ENCODE measurements at regions not wholly inside any gene's neighbourhood (a gene's known extent, or its start where the extent isn't known, plus 50 kb on each side); places are given as distances from the start of the nearest gene placed in this dataset.

- in situ Hi-C loops (cut with MboI; ENCODE audit: low sequenced_read_pairs, unreplicated experiment), result loop anchor here (25.0 kb wide), 1 partner anchor 434 kb away; no protein-coding TSS in a partner anchor
- no peak for DNase-seq (ENCODE audit: low spot score)
- no peak for TF ChIP-seq CTCF (IDR thresholded peaks at IDR 0.05; ENCODE audit: borderline replicate concordance, control extremely low read depth, extremely low read depth, insufficient read depth, missing control alignments)
Observed at GRCh38 chr5:171603591-171603990, 182.0 kb upstream of the SMIM23 start.

GRCh38 chr5:171604195-171604594 lies 181.4 kb upstream of the SMIM23 start:
- in situ Hi-C loops (cut with MboI; ENCODE audit: low sequenced_read_pairs, unreplicated experiment), result loop anchor here (25.0 kb wide), 1 partner anchor 433 kb away; no protein-coding TSS in a partner anchor
- TF ChIP-seq CTCF (IDR thresholded peaks at IDR 0.05; ENCODE audit: borderline replicate concordance, control extremely low read depth, extremely low read depth, insufficient read depth, missing control alignments), result no peak
- no peak for DNase-seq (ENCODE audit: low spot score)

GRCh38 chr5:171606414-171607024 lies 179.1 kb upstream of the SMIM23 start:
- no peak for DNase-seq (ENCODE audit: low spot score)
- TF ChIP-seq CTCF (IDR thresholded peaks at IDR 0.05; ENCODE audit: borderline replicate concordance, control extremely low read depth, extremely low read depth, insufficient read depth, missing control alignments), result no peak
- in situ Hi-C loops (cut with MboI; ENCODE audit: low sequenced_read_pairs, unreplicated experiment), result loop anchor here (25.0 kb wide), 1 partner anchor 431 kb away; no protein-coding TSS in a partner anchor

GRCh38 chr5:171607863-171608262 lies 177.8 kb upstream of the SMIM23 start:
- in situ Hi-C loops (cut with MboI; ENCODE audit: low sequenced_read_pairs, unreplicated experiment), result loop anchor here (25.0 kb wide), 1 partner anchor 429 kb away; no protein-coding TSS in a partner anchor
- no peak for DNase-seq (ENCODE audit: low spot score)

GRCh38 chr5:171609806-171610452 lies 175.7 kb upstream of the SMIM23 start:
- TF ChIP-seq CTCF (IDR thresholded peaks at IDR 0.05; ENCODE audit: borderline replicate concordance, control extremely low read depth, extremely low read depth, insufficient read depth, missing control alignments), result no peak
- in situ Hi-C loops (cut with MboI; ENCODE audit: low sequenced_read_pairs, unreplicated experiment), result loop anchor here (25.0 kb wide), 1 partner anchor 427 kb away; no protein-coding TSS in a partner anchor

More at GRCh38 chr5:171607863-171608262, 177.8 kb upstream of the SMIM23 start:
- no peak for TF ChIP-seq CTCF (IDR thresholded peaks at IDR 0.05; ENCODE audit: borderline replicate concordance, control extremely low read depth, extremely low read depth, insufficient read depth, missing control alignments)

GRCh38 chr5:171610686-171611085 lies 174.9 kb upstream of the SMIM23 start:
- in situ Hi-C loops (cut with MboI; ENCODE audit: low sequenced_read_pairs, unreplicated experiment), result loop anchor here (25.0 kb wide), 1 partner anchor 427 kb away; no protein-coding TSS in a partner anchor
- DNase-seq (ENCODE audit: low spot score), result no peak
- TF ChIP-seq CTCF (IDR thresholded peaks at IDR 0.05; ENCODE audit: borderline replicate concordance, control extremely low read depth, extremely low read depth, insufficient read depth, missing control alignments), result no peak

More at GRCh38 chr5:171609806-171610452, 175.7 kb upstream of the SMIM23 start:
- DNase-seq (ENCODE audit: low spot score), result no peak

Data from GM13976 (cell line).